ENCODE measurements at regions not wholly inside any gene's neighbourhood (a gene's known extent, or its start where the extent isn't known, plus 50 kb on each side); places are given as distances from the start of the nearest gene placed in this dataset.
"Not testable (repeated sequence)": the region's sequence is repeated elsewhere in the genome, so short reads cannot be mapped to it uniquely, and the experiment has no call there.

GRCh38 chr3:76267851-76268380 is 482.6 kb upstream of the ZNF717 start:
- no peak for DNase-seq (ENCODE audit: low spot score)
- in situ Hi-C loops (cut with HindIII; ENCODE audit: low sequenced_read_pairs), result no loop called here

DNA sequence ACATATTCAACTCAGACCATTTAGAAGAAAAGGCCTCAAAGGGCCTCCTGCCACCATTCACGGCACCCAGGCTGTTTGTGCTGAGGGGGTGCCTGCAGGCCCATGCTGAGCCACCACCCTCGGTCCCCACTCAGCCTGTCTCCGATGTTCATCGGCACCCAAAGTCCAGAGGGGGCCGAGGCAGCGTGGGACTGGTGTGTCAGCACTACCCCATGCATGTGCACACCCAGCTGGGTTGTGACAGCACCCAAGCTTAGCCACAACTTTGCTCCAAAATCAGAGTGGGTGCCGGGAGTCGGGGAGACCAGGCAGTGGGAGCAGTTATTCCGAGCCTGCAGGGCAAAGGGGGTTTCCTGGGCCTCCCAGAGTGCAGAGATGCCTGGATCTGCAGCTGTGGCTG is 508.5 kb upstream of the ZNF717 start:
- in situ Hi-C loops (cut with HindIII; ENCODE audit: low sequenced_read_pairs), result no loop called here
- DNase-seq (ENCODE audit: low spot score), result no peak

GRCh38 chr3:76300746-76301145 is 515.4 kb upstream of the ZNF717 start:
- in situ Hi-C loops (cut with HindIII; ENCODE audit: low sequenced_read_pairs), result no loop called here
- DNase-seq (ENCODE audit: low spot score), result no peak

DNA sequence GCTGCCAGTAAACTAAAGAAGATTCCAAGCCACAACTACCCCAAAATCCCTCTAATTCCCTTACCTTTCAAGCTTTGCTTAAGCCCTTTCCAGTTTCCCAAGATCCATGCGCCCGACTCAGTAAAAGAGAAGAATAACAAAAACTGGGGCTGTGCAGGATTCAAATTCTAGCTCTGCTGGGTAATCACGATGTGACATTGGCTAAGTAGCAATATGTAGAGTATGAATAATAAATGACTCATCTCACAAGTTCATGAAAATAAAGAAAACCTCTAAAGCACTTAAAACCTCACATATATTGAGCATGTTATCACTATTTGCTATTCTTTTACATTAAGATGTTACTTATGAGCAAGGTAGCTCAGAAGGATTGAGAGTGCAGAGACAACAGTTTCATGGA is 522.2 kb upstream of the ZNF717 start:
- in situ Hi-C loops (cut with HindIII; ENCODE audit: low sequenced_read_pairs), result no loop called here
- no peak for DNase-seq (ENCODE audit: low spot score)

DNA sequence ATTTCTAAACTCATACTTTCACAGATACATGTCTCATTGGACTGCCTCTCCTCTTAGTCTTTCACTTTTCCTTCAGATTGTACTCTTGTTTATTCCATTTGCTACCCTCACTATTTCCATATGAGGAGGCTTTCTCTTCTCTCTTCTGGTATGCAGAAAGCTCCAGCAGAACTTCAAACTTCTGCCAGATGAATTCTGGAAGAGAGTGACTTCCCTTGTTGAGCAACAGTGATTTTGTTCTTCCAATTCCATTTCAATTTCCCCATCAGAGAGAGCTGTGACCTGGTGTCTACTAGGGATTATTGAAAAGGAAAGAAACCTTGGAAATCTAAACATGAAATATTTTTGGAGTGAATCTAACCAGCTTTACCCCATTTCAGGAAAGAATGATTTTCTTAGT is 523.2 kb upstream of the ZNF717 start:
- in situ Hi-C loops (cut with HindIII; ENCODE audit: low sequenced_read_pairs), result no loop called here
- no peak for DNase-seq (ENCODE audit: low spot score)

GRCh38 chr3:76310089-76310488 is 524.7 kb upstream of the ZNF717 start:
- DNase-seq (ENCODE audit: low spot score), result no peak
- in situ Hi-C loops (cut with HindIII; ENCODE audit: low sequenced_read_pairs), result no loop called here

GRCh38 chr3:76310667-76311066 is 525.3 kb upstream of the ZNF717 start:
- in situ Hi-C loops (cut with HindIII; ENCODE audit: low sequenced_read_pairs), result no loop called here
- no peak for DNase-seq (ENCODE audit: low spot score)

DNA sequence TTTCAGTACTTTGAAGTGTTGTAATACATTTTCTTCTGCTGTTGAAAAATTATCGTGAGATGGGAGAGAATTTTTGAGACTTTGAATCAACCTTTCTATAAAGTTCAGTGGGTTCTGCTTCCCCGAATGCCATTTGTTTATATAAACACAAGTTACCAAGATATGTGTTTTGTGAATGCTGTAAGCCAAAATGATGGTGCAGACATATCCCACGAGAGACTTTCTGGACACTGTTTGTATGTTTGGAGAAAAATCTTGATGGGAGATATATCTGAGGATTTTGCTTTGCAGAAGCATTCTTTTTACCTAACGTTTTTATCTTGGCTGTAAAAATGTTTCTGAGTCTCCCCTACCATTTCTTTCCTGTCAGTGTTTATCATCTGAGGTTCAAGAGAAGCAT is 526.6 kb upstream of the ZNF717 start:
- no peak for DNase-seq (ENCODE audit: low spot score)
- in situ Hi-C loops (cut with HindIII; ENCODE audit: low sequenced_read_pairs), result no loop called here

- in situ Hi-C loops (cut with HindIII; ENCODE audit: low sequenced_read_pairs); DNase-seq (ENCODE audit: low spot score): not testable (repeated sequence)
Measured at GRCh38 chr3:76315906-76316305, 530.6 kb upstream of the ZNF717 start.

GRCh38 chr3:76321614-76322013 is 536.3 kb upstream of the ZNF717 start:
- DNase-seq (ENCODE audit: low spot score), result no peak
- in situ Hi-C loops (cut with HindIII; ENCODE audit: low sequenced_read_pairs), result no loop called here

GRCh38 chr3:76324101-76324500 is 538.8 kb upstream of the ZNF717 start:
- no peak for DNase-seq (ENCODE audit: low spot score)
- in situ Hi-C loops (cut with HindIII; ENCODE audit: low sequenced_read_pairs), result no loop called here

GRCh38 chr3:76345878-76346277 is 560.5 kb upstream of the ZNF717 start:
- in situ Hi-C loops (cut with HindIII; ENCODE audit: low sequenced_read_pairs), result no loop called here

GRCh38 chr3:76346690-76347089 is 561.3 kb upstream of the ZNF717 start:
- in situ Hi-C loops (cut with HindIII; ENCODE audit: low sequenced_read_pairs), result no loop called here
- DNase-seq (ENCODE audit: low spot score), result no peak

More at GRCh38 chr3:76345878-76346277, 560.5 kb upstream of the ZNF717 start:
- no peak for DNase-seq (ENCODE audit: low spot score)

GRCh38 chr3:76349715-76350480 is 564.5 kb upstream of the ZNF717 start:
- in situ Hi-C loops (cut with HindIII; ENCODE audit: low sequenced_read_pairs), result no loop called here
- DNase-seq (ENCODE audit: low spot score), result no peak

DNA sequence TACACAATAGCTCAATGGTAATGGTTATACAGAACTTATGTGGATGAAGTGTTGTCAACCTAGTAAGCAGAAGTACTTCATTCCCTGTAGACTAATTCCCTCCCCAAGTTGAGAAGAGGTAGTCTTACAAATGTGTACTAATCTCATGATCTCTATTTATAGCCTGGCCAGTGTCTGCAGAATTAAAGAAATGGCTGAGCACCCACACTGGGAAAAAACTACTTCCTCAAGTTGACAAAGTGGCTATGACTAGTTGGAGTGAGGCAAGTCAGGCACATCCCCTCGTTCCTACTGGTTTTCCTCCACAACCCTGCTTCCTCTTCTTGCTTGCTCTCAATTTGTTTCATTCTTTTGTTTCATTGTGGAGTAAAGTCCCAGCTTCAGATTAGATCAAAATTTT is 566.7 kb upstream of the ZNF717 start:
- in situ Hi-C loops (cut with HindIII; ENCODE audit: low sequenced_read_pairs), result no loop called here
- DNase-seq (ENCODE audit: low spot score), result no peak

- DNase-seq (ENCODE audit: low spot score), result no peak
- in situ Hi-C loops (cut with HindIII; ENCODE audit: low sequenced_read_pairs), result no loop called here
Measured at GRCh38 chr3:76352511-76353284, 567.3 kb upstream of the ZNF717 start.

GRCh38 chr3:76353683-76354082 is 568.3 kb upstream of the ZNF717 start:
- DNase-seq (ENCODE audit: low spot score), result no peak
- in situ Hi-C loops (cut with HindIII; ENCODE audit: low sequenced_read_pairs), result no loop called here

DNA sequence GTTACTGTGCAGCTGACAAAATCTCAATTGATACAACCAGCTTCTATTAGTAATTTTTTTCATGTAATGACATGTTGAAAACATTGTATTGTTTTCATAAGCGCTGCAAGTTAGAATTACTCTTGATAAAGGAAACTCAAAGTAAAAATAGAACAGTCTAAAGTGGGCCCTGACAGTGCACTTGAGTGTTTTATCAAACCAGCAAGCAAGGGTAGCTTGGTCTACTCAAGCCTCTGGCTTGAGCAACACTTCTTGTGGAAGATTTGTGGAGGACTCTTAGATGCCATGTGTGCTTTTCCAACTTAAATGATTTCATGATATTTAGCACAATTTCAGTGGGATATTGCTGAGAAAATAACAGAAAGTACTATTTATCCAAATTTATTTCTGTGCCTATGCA is 575.7 kb upstream of the ZNF717 start:
- in situ Hi-C loops (cut with HindIII; ENCODE audit: low sequenced_read_pairs), result no loop called here
- no peak for DNase-seq (ENCODE audit: low spot score)

GRCh38 chr3:76362643-76363042 is 577.3 kb upstream of the ZNF717 start:
- no peak for DNase-seq (ENCODE audit: low spot score)
- in situ Hi-C loops (cut with HindIII; ENCODE audit: low sequenced_read_pairs), result no loop called here

- no peak for DNase-seq (ENCODE audit: low spot score)
- in situ Hi-C loops (cut with HindIII; ENCODE audit: low sequenced_read_pairs), result no loop called here
Measured at GRCh38 chr3:76365275-76365674, 579.9 kb upstream of the ZNF717 start.
